ENCODE measurements at regions not wholly inside any gene's neighbourhood (a gene's known extent, or its start where the extent isn't known, plus 50 kb on each side); places are given as distances from the start of the nearest gene placed in this dataset.

DNA sequence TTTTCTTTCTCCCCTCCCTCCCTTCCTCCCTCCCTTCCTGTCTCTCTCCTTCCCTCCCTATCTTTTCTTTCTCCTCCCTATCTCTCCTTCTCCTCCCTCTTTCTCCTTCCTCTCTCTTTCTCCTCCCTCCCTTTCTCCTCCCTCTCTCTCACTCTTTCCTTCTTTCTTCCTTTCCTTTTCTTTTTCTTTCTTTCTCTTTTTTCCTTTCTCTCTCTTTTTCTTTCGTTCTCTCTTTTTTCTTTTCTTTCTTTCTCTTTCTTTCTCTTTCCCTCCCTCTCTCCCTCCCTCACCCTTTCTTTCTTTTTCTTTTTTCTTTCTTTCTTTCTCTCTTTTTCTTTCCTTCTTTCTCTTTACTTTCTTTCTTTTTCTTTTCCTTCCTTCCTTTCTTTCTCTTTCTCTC is 169.7 kb upstream of the LINC00305 start:
- TF ChIP-seq SP1 (CRISPR knock-in tag; IDR thresholded peaks at IDR 0.05) (no peak), CREB1 (IDR thresholded peaks at IDR 0.05) (no peak), CREB1 (CRISPR knock-in tag; IDR thresholded peaks at IDR 0.05) (no peak), TAF1 (IDR thresholded peaks at IDR 0.05; ENCODE audit: control insufficient read depth, extremely low read depth, insufficient read depth, low read length, severe bottlenecking) (no peak), FOSL1 (tag; conservative IDR thresholded peaks at IDR 0.05) (no peak), PRPF4 (IDR thresholded peaks at IDR 0.05; ENCODE audit: insufficient read depth, low read depth, low read length, poor library complexity, severe bottlenecking) (no peak), SIN3A (IDR thresholded peaks at IDR 0.05; ENCODE audit: borderline replicate concordance in 2 of 2, control insufficient read depth in 1 of 2, low read depth in 2 of 2, low read length in 2 of 2) (no peak)
- TF ChIP-seq, protein P1, sequence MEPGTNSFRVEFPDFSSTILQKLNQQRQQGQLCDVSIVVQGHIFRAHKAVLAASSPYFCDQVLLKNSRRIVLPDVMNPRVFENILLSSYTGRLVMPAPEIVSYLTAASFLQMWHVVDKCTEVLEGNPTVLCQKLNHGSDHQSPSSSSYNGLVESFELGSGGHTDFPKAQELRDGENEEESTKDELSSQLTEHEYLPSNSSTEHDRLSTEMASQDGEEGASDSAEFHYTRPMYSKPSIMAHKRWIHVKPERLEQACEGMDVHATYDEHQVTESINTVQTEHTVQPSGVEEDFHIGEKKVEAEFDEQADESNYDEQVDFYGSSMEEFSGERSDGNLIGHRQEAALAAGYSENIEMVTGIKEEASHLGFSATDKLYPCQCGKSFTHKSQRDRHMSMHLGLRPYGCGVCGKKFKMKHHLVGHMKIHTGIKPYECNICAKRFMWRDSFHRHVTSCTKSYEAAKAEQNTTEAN (CRISPR knock-in tag; IDR thresholded peaks at IDR 0.05), result no peak
- TF ChIP-seq, protein P2, sequence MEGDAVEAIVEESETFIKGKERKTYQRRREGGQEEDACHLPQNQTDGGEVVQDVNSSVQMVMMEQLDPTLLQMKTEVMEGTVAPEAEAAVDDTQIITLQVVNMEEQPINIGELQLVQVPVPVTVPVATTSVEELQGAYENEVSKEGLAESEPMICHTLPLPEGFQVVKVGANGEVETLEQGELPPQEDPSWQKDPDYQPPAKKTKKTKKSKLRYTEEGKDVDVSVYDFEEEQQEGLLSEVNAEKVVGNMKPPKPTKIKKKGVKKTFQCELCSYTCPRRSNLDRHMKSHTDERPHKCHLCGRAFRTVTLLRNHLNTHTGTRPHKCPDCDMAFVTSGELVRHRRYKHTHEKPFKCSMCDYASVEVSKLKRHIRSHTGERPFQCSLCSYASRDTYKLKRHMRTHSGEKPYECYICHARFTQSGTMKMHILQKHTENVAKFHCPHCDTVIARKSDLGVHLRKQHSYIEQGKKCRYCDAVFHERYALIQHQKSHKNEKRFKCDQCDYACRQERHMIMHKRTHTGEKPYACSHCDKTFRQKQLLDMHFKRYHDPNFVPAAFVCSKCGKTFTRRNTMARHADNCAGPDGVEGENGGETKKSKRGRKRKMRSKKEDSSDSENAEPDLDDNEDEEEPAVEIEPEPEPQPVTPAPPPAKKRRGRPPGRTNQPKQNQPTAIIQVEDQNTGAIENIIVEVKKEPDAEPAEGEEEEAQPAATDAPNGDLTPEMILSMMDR (IDR thresholded peaks at IDR 0.05 in 2 of 3, conservative IDR thresholded peaks at IDR 0.05 in 1 of 3; ENCODE audit: insufficient read depth in 2 of 3, low read depth in 1 of 3, low read length in 3 of 3), result no peak

Measured in K562 (cell line).